Left ventricle myocardium inferior (tissue), 1 donor: ENCODE measurements at regions not wholly inside any gene's neighbourhood (a gene's known extent, or its start where the extent isn't known, plus 50 kb on each side); places are given as distances from the start of the nearest gene placed in this dataset.

Experiments
- DNase-seq: peaks from one replicate; pipeline ENCODE4 v3.0.0-alpha.2; 2020
- H3K27ac ChIP-seq: fragments of 200-600 bp; replicated peaks from 2 replicates; pipeline ENCODE4 v1.8.0; 2021
- H3K27me3 ChIP-seq: fragments of 200-600 bp; 2 replicates; pipeline ENCODE4 v1.8.0; 2021; ENCODE audit warnings: low read depth
- H3K36me3 ChIP-seq: fragments of 200-600 bp; 2 replicates; pipeline ENCODE4 v1.8.0; 2021
- H3K4me1 ChIP-seq: fragments of 200-600 bp; 2 replicates; pipeline ENCODE4 v1.8.0; 2021
- H3K4me3 ChIP-seq: fragments of 200-600 bp; 2 replicates; pipeline ENCODE4 v1.8.0; 2021; ENCODE audit warnings: mild to moderate bottlenecking, moderate library complexity
- H3K9me3 ChIP-seq: fragments of 200-600 bp; replicated peaks from 2 replicates; pipeline ENCODE4 v1.8.0; 2021
- intact Hi-C: fragments of 100-400 bp; cut with micrococcal nuclease; formaldehyde crosslinking; loops from one replicate; pipeline ENCODE4 v1.11.0; 2022
- TF ChIP-seq, protein P1 (sequence below): fragments of 200-600 bp; IDR thresholded peaks from 2 replicates; pipeline ENCODE4 v1.8.0; 2021; ENCODE audit warnings: antibody characterized with exemption, mild to moderate bottlenecking, borderline replicate concordance
- donor health status: DM: no; HTN: yes; CAD: no; lungs with severe emphysema.

- H3K9me3 ChIP-seq, result no peaks in the 10 kb centered on the region
- no peak overlapping the region for H3K4me3 ChIP-seq
- H3K4me1 ChIP-seq, result no peaks in the 10 kb centered on the region
- TF ChIP-seq, protein P1, sequence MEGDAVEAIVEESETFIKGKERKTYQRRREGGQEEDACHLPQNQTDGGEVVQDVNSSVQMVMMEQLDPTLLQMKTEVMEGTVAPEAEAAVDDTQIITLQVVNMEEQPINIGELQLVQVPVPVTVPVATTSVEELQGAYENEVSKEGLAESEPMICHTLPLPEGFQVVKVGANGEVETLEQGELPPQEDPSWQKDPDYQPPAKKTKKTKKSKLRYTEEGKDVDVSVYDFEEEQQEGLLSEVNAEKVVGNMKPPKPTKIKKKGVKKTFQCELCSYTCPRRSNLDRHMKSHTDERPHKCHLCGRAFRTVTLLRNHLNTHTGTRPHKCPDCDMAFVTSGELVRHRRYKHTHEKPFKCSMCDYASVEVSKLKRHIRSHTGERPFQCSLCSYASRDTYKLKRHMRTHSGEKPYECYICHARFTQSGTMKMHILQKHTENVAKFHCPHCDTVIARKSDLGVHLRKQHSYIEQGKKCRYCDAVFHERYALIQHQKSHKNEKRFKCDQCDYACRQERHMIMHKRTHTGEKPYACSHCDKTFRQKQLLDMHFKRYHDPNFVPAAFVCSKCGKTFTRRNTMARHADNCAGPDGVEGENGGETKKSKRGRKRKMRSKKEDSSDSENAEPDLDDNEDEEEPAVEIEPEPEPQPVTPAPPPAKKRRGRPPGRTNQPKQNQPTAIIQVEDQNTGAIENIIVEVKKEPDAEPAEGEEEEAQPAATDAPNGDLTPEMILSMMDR, result no peak
- no peak overlapping the region for H3K27ac ChIP-seq
- intact Hi-C loops, result no loop called here
- no peaks in the 10 kb centered on the region for H3K36me3 ChIP-seq
- no peak for DNase-seq
- no peaks in the 10 kb centered on the region for H3K27me3 ChIP-seq
These were observed 325.4 kb upstream of the SMIM31 start for GRCh38 chr4:164428561-164428960.

- H3K9me3 ChIP-seq, result no peaks in the 10 kb centered on the region
- intact Hi-C loops, result no loop called here
- TF ChIP-seq, protein P1, result no peak
- H3K4me3 ChIP-seq, result no peak overlapping the region
- no peaks in the 10 kb centered on the region for H3K27me3 ChIP-seq
- no peak overlapping the region for H3K27ac ChIP-seq
- H3K36me3 ChIP-seq, result no peaks in the 10 kb centered on the region
- H3K4me1 ChIP-seq, result no peaks in the 10 kb centered on the region
- no peak for DNase-seq
These were observed 315.6 kb upstream of the SMIM31 start for GRCh38 chr4:164438321-164438720.

GRCh38 chr4:164439037-164439436, 314.9 kb upstream of the SMIM31 start:
- Histone ChIP-seq H3K36me3 (no peaks in the 10 kb centered on the region), H3K27me3 (no peaks in the 10 kb centered on the region), H3K9me3 (no peaks in the 10 kb centered on the region), H3K4me3 (no peak overlapping the region), H3K4me1 (no peaks in the 10 kb centered on the region), H3K27ac (no peak overlapping the region)
- intact Hi-C loops, result no loop called here
- DNase-seq, result no peak
- TF ChIP-seq, protein P1, result no peak

GRCh38 chr4:164440199-164440598, 313.7 kb upstream of the SMIM31 start:
- H3K4me3 ChIP-seq, result no peak overlapping the region
- intact Hi-C loops, result no loop called here
- no peak for DNase-seq
- H3K4me1 ChIP-seq, result no peaks in the 10 kb centered on the region
- H3K36me3 ChIP-seq, result no peaks in the 10 kb centered on the region
- H3K27ac ChIP-seq, result no peak overlapping the region
- no peaks in the 10 kb centered on the region for H3K9me3 ChIP-seq
- TF ChIP-seq, protein P1, result no peak
- H3K27me3 ChIP-seq, result no peaks in the 10 kb centered on the region

- Histone ChIP-seq H3K27me3 (no peaks in the 10 kb centered on the region), H3K4me1 (no peaks in the 10 kb centered on the region), H3K4me3 (no peak overlapping the region), H3K9me3 (no peaks in the 10 kb centered on the region), H3K27ac (no peak overlapping the region), H3K36me3 (no peaks in the 10 kb centered on the region)
- intact Hi-C loops, result no loop called here
- TF ChIP-seq, protein P1, result no peak
- DNase-seq, result no peak
These were observed 312.8 kb upstream of the SMIM31 start for GRCh38 chr4:164441109-164441508.

GRCh38 chr4:164442180-164442579, 311.8 kb upstream of the SMIM31 start:
- Histone ChIP-seq H3K4me3 (no peak overlapping the region), H3K4me1 (no peaks in the 10 kb centered on the region), H3K27me3 (no peaks in the 10 kb centered on the region), H3K27ac (no peak overlapping the region), H3K36me3 (no peaks in the 10 kb centered on the region), H3K9me3 (no peaks in the 10 kb centered on the region)
- intact Hi-C loops, result no loop called here
- no peak for DNase-seq
- TF ChIP-seq, protein P1, result no peak
